ENCODE measurements at regions not wholly inside any gene's neighbourhood (a gene's known extent, or its start where the extent isn't known, plus 50 kb on each side); places are given as distances from the start of the nearest gene placed in this dataset.
"Not testable (repeated sequence)": the region's sequence is repeated elsewhere in the genome, so short reads cannot be mapped to it uniquely, and the experiment has no call there.

- DNase-seq (ENCODE audit: low read depth in 3 of 3): not testable (repeated sequence)
Observed at GRCh38 chr17:52597452-52598215, 439.1 kb upstream of the CA10 start.

DNA sequence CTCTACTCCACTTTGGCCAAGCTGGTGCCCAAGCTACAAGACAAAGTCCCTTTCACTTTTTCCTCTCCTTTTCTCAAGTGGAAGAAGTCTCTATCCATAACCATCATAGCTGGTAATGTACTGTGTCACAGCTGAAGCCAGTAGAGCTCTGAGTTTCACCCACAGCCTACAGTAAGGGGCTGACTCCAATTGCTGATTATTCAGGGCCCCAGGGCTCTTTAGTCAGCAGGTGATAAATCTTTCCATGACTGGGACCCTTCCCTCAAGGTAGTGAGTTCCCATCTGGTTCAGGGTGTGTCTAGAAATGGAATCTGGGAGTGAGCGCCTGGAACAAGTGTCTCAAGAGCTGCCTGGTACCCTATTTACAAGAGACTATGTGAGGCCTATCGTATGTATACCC is 436.0 kb upstream of the CA10 start:
- no peak for DNase-seq (ENCODE audit: low read depth in 3 of 3)

DNA sequence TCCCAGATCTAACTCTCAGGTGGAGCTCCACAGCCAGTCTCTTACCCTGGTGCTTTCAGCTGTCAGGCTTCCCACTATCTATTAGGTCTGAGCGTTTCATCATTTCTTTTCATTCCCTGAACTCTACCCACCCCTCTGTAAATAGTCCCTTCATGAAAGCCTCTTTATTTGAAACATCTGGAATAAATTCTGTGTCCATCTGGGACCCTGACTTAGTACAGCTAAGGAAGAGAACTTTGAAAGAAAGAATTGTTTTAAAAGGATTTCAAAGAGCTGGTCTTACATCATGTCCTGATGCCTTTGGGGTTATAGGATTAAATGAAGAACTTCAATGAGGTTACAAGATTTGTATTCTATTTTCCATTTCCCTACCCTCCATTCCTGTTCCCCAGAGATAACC is 388.5 kb upstream of the CA10 start:
- DNase-seq (ENCODE audit: low read depth in 3 of 3): no peak

DNA sequence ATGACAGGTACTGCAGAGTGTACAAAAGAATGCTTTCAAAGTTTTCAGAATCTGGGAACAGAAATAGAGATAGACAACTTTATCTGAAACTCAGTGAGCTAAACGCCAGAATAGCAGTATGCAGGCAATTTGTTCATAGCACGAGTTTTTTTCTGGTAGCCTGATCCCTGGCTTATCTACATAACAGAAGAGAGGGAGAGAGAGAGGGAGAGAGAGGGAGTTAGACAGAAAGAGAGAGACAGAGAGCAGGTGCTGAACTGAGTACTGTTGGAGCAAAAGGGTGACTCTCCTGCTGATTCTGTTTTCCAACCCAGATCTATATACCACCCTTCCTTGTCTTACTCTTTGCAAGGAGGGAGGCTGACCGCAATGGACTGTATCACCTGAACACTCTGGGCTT is 388.0 kb upstream of the CA10 start:
- DNase-seq (ENCODE audit: low read depth in 3 of 3): no peak

GRCh38 chr17:52537421-52537820 is 378.9 kb upstream of the CA10 start:
- DNase-seq (ENCODE audit: low read depth in 3 of 3): no peak

- DNase-seq (ENCODE audit: low read depth in 3 of 3): no peak
Observed at GRCh38 chr17:52536489-52536888, 378.0 kb upstream of the CA10 start.

DNA sequence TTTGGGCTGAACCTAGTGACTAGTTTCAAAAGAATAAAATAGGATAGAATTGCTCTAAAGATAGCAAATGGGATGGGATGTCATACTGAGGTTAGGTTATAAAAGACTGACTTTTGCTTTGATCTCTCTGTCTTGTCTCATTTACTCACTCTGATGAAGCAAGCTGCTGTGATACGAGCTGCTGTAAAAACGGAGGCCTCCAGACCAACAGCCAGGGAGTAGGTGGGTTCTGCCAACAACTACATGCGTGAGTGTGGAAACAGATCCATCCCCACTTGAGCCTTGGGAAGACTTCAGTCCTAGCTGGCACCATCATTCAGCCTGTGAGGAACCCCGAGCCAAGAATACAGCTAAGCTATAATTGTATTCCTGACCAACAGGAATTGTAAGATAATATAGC is 373.9 kb upstream of the CA10 start:
- no peak for DNase-seq (ENCODE audit: low read depth in 3 of 3)

- DNase-seq (ENCODE audit: low read depth in 3 of 3): no peak
Observed at GRCh38 chr17:52524096-52524637, 365.7 kb upstream of the CA10 start.

- no peak for DNase-seq (ENCODE audit: low read depth in 3 of 3)
Observed at GRCh38 chr17:52517176-52517575, 358.7 kb upstream of the CA10 start.

GRCh38 chr17:52515927-52516326 is 357.4 kb upstream of the CA10 start:
- no peak for DNase-seq (ENCODE audit: low read depth in 3 of 3)

DNA sequence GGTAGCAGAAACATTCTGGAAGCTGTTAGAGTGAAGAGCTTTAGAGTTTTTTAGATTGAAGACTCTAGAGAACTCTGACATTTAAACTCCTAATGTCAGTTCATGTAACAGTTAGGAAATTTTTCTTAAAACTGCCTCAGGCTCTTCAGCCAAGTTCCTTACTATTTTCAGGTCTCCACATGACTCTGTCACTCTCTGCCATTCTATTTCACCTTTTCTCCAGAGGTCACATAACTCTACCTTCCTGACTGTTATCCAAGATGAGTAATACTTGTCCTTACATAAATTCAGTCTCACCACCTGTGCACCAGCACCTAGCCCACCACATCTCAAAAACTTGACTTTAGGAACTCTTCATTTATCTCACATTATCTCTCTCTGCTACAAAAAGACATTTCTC is 347.1 kb upstream of the CA10 start:
- DNase-seq (ENCODE audit: low read depth in 3 of 3): no peak

- no peak for DNase-seq (ENCODE audit: low read depth in 3 of 3)
Observed at GRCh38 chr17:52504081-52504480, 345.6 kb upstream of the CA10 start.

DNA sequence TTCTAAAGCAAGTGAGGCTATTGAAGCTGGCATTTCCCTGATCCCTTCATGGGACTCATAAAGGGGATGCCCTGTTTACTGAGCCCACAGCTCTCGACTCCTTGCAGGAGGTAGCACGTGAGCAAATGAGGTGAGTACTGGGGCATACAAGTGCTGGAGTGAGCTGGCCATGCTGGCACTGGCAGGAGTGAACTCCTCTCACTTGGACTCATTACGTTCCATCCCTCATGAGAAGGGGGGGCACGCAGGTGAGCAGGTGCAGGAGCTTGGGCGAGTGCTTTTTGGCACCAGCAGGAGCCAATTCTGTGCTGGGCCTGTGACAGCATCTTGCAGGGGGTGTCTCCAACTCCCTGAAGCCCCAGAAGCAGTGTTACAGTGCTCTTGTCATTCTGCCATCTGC is 337.1 kb upstream of the CA10 start:
- no peak for DNase-seq (ENCODE audit: low read depth in 3 of 3)

DNA sequence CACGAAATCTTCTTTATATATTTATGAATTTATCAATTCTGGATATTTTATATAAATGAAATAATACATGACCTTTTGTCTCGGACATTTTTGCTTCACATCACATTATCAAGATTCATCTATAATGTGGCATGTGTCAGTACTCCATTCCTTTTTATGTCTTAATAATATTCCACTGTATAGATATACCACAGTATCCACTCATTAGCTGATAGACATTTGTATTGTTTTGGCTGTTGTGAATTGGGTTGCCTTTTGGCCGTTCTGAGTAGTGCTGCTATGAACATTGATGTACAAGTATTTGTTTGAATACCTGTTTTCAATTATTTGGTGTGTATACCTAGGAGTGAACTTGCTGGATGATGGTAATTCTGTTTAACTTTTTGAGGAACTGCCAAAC is 323.8 kb upstream of the CA10 start:
- no peak for DNase-seq (ENCODE audit: low read depth in 3 of 3)

GRCh38 chr17:52477824-52478699 is 319.5 kb upstream of the CA10 start:
- DNase-seq (ENCODE audit: low read depth in 3 of 3): no peak

- DNase-seq (ENCODE audit: low read depth in 3 of 3): no peak
Observed at GRCh38 chr17:52476638-52477313, 318.3 kb upstream of the CA10 start.

GRCh38 chr17:52470553-52470952 is 312.0 kb upstream of the CA10 start:
- no peak for DNase-seq (ENCODE audit: low read depth in 3 of 3)

GRCh38 chr17:52465407-52465806 is 306.9 kb upstream of the CA10 start:
- no peak for DNase-seq (ENCODE audit: low read depth in 3 of 3)

- no peak for DNase-seq (ENCODE audit: low read depth in 3 of 3)
Observed at GRCh38 chr17:52451294-52451861, 292.9 kb upstream of the CA10 start.

GRCh38 chr17:52442350-52442749 is 283.8 kb upstream of the CA10 start:
- DNase-seq (ENCODE audit: low read depth in 3 of 3): no peak

GRCh38 chr17:52420555-52421078 is 262.1 kb upstream of the CA10 start:
- no peak for DNase-seq (ENCODE audit: low read depth in 3 of 3)

DNA sequence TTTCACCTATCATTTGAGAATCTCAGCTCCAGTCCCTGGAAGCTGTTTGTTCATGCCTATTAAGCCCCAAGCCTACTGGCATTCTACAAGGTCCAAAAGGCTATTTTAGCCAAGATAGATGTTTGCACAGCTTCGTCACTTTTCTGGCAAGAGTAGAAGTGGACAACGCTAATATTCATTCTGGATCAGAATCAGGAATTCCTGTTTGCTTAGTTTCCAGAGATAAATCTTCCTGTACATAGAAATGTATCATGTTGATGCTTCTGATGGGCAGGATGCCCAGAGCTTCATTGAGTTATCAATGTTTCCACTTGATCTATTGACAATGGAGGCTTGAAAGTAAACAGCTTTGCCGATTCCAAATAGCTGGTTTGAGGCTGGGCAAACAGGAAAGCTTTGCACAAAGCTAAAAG is 260.7 kb upstream of the CA10 start:
- DNase-seq (ENCODE audit: low read depth in 3 of 3): no peak
